ENCODE measurements at regions not wholly inside any gene's neighbourhood (a gene's known extent, or its start where the extent isn't known, plus 50 kb on each side); places are given as distances from the start of the nearest gene placed in this dataset.
"Not testable (repeated sequence)": the region's sequence is repeated elsewhere in the genome, so short reads cannot be mapped to it uniquely, and the experiment has no call there.

- DNase-seq (ENCODE audit: low read depth): no peak
Measured at GRCh38 chr9:27818348-27818747, 245.1 kb upstream of the C9orf72 start.

GRCh38 chr9:27828908-27829307, 255.6 kb upstream of the C9orf72 start:
- DNase-seq (ENCODE audit: low read depth): no peak

- no peak for DNase-seq (ENCODE audit: low read depth)
Measured at GRCh38 chr9:27829621-27830020, 256.3 kb upstream of the C9orf72 start.

GRCh38 chr9:27832108-27832507, 258.8 kb upstream of the C9orf72 start:
- not testable (repeated sequence) for DNase-seq (ENCODE audit: low read depth)

- DNase-seq (ENCODE audit: low read depth): no peak
Measured at GRCh38 chr9:27835286-27835685, 262.0 kb upstream of the C9orf72 start.

GRCh38 chr9:27835746-27836145, 262.5 kb upstream of the C9orf72 start:
- no peak for DNase-seq (ENCODE audit: low read depth)

GRCh38 chr9:27836661-27837401, 263.6 kb upstream of the C9orf72 start:
- DNase-seq (ENCODE audit: low read depth): no peak

- no peak for DNase-seq (ENCODE audit: low read depth)
Measured at GRCh38 chr9:27838876-27839275, 265.6 kb upstream of the C9orf72 start.

- DNase-seq (ENCODE audit: low read depth): not testable (repeated sequence)
Measured at GRCh38 chr9:27839767-27840166, 266.5 kb upstream of the C9orf72 start.

- DNase-seq (ENCODE audit: low read depth): no peak
Measured at GRCh38 chr9:27844797-27845196, 271.5 kb upstream of the C9orf72 start.

GRCh38 chr9:27847380-27847779, 274.1 kb upstream of the C9orf72 start:
- DNase-seq (ENCODE audit: low read depth): no peak

- no peak for DNase-seq (ENCODE audit: low read depth)
Measured at GRCh38 chr9:27847818-27848217, 274.5 kb upstream of the C9orf72 start.

- DNase-seq (ENCODE audit: low read depth): no peak
Measured at GRCh38 chr9:27848315-27848714, 275.0 kb upstream of the C9orf72 start.

- DNase-seq (ENCODE audit: low read depth): no peak
Measured at GRCh38 chr9:27851858-27852257, 278.6 kb upstream of the C9orf72 start.

GRCh38 chr9:27853529-27853928, 280.2 kb upstream of the C9orf72 start:
- DNase-seq (ENCODE audit: low read depth): no peak

GRCh38 chr9:27856054-27856453, 282.8 kb upstream of the C9orf72 start:
- no peak for DNase-seq (ENCODE audit: low read depth)

- DNase-seq (ENCODE audit: low read depth): no peak
Measured at GRCh38 chr9:27856748-27857147, 283.5 kb upstream of the C9orf72 start.

GRCh38 chr9:27861887-27862286, 288.6 kb upstream of the C9orf72 start:
- peak; percentile 2 for DNase-seq (ENCODE audit: low read depth)

GRCh38 chr9:27864644-27865438, 291.6 kb upstream of the C9orf72 start:
- DNase-seq (ENCODE audit: low read depth): peak; percentile 25

- DNase-seq (ENCODE audit: low read depth): no peak
Measured at GRCh38 chr9:27866741-27867140, 293.5 kb upstream of the C9orf72 start.

- DNase-seq (ENCODE audit: low read depth): peak; percentile 8
Measured at GRCh38 chr9:27870404-27870803, 297.1 kb upstream of the C9orf72 start.

- no peak for DNase-seq (ENCODE audit: low read depth)
Measured at GRCh38 chr9:27880156-27880555, 306.9 kb upstream of the C9orf72 start.

GRCh38 chr9:27880635-27881034, 307.4 kb upstream of the C9orf72 start:
- DNase-seq (ENCODE audit: low read depth): no peak
